ENCODE measurements at regions not wholly inside any gene's neighbourhood (a gene's known extent, or its start where the extent isn't known, plus 50 kb on each side); places are given as distances from the start of the nearest gene placed in this dataset.

DNA sequence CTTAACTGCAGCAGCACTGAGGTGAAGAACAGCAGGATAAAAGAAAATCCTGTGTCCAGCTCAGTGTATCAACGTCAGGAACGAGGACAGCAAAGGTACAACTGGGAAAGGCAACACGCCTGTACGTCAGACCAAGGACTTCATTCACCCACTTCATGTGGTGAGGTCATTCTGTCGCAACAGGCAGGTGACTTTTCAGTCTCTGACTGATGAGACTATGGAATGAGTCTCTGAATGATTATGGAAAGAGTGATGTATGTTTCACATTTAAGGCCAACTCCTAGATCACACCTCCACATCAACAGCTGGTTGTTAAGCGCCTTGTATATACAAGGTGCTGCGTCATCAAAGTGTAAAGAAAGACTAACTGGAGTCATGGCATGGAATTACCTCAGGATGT is 297.6 kb upstream of the SP8 start:
- DNase-seq, result no peak

GRCh38 chr7:21086688-21087087 is 300.0 kb upstream of the SP8 start:
- DNase-seq, result no peak

DNA sequence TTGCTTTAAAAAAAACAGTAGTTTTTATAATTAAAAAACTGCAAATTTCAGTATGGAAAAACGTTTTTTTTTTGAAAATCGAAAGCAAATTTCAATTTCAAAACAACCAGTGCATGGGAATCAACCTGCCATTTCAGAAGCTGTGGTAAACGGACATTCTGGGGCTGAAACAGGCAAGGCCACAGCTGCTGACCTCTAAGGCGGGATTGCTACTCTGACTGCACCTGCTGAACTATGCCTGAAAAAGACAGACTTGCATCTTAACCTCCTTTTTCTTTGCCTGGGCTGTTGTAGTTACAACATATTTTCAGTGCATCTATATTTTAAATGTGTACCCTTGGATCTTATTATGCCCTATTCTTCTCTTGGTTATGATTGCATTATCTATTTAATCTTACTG is 303.0 kb upstream of the SP8 start:
- DNase-seq, result no peak

- no peak for DNase-seq
These were observed 306.3 kb upstream of the SP8 start for GRCh38 chr7:21092766-21093702.

DNA sequence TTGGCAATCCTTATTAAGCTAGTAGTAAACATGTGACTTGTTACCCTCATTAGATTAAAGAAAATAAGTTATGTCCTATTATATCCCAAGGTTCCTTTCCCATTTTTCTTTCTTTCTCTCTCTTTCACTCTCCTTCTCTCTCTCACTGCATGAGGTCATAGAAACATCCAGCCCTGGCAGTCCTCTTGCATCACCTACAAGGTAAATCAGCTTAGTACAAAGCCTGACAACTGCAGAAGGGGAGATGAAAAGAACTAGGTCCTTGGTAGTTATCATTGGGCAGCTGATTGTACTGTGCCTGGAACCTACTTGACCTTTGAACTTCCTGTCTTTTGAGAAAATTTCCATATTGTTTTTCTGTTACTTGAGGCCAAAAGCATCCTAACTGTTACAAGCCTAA is 307.9 kb upstream of the SP8 start:
- DNase-seq, result no peak

DNA sequence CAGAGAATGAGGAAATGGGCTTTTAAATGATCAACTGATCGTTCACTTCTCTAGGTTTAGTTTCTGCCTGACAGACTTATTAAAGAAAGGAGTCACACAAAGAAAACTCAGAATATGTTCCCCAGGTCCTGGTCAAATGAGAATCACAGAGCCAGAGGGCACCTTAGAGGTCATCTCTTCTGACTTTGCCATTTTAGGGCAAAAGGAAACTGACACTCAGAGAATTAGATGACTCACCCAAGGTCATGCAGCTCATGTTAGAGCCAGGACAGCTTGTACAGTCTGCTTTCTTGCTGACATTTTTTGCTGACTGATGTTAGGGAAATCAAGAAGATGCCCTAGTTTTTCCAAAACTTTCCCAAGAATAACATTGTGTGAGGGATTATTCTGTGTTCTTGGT is 312.7 kb upstream of the SP8 start:
- no peak for DNase-seq

- no peak for DNase-seq
These were observed 313.3 kb upstream of the SP8 start for GRCh38 chr7:21099955-21100354.

DNA sequence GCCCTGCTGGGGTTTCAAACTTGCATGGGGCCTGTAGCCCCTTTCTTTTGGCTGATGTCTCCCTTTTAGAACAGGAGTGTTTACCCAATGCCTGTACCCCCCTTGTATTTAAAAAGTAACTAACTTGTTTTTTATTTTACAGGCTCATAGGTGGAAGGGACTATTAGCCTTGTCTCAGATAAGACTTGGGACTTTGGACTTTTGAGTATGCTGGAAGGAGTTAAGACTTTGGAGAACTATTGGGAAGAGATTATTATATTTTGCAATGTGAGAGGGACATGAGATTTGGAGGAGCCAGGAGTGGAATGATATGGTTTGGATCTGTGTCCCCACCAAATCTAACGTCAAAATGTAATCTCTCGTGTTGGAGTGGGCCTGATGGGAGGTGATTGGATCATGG is 314.9 kb upstream of the SP8 start:
- no peak for DNase-seq

DNA sequence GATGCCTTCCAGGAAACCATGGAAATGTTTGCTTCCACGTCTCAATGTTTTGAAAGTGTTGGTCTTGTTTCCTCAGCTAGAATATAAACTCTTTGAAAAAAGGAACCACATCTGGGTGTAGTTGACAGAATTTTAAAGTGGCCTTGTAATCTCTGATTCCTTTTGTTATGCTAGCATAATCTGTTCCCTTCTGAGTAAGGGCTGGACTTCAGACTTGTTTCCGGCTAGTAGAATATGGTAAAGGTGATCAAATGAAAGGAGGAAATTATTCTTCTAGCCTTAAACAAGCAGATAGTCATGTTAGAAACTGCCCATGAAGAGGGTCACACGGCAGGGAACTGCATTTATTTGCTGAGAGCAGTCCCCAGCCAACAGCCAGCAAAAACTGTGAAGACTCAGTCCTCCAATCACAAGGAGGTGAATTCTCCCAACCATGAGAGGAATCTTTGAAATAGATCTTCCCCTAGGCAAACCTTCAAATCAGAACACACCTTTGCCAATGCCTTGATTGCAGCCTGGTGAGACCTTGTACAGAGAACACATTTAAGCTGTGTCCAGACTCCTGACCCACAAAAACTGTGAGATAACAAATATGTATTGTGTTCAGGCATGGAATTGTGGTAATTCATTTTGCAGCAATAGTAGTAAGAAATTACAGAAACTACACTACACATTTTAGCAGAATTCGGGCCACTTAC is 316.9 kb upstream of the SP8 start:
- DNase-seq, result no peak

DNA sequence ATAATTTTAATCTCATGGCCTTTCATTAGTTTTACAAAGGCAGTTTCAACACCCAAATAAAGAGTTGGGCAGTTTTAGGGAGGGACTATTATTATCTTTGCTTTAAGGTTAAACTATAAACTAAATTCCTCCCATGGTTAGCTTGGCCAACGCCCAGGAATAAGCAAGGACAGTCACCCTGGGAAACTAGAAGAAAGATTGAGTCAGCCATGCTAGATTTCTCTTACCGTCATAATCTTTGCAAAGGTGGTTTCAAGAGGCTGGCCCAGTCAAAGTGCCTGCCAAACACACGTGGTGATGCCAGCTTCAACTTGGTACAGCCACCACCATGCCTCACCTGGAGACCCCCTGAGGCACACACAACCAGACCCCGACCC is 317.4 kb upstream of the SP8 start:
- DNase-seq, result no peak

GRCh38 chr7:21106296-21106732 is 319.6 kb upstream of the SP8 start:
- no peak for DNase-seq

GRCh38 chr7:21107101-21107500 is 320.4 kb upstream of the SP8 start:
- no peak for DNase-seq

GRCh38 chr7:21108182-21108581 is 319.7 kb upstream of the SP4 start:
- peak in 3 of 56 donors; percentile 3 to 6 (median 4) for DNase-seq

- DNase-seq, result no peak
These were observed 314.1 kb upstream of the SP4 start for GRCh38 chr7:21113609-21114415.

DNA sequence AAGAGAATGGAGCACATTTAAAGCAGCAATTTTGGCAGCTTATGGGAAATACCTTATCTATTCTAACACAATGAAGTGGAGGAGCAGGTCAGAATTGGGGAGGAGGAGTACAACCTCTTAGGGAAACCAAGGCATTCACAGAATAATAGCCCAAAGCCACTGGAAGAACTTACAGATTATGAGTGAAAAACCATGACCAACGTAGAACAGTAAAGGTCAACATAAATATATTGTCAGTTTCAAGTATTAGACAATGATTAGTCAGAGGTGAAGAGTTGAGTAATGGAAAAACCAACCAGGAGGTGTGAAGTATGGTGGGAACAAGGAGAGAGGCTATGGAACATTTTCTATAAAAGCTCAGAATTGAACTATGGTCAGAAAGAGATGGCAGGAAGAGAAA is 304.3 kb upstream of the SP4 start:
- DNase-seq, result no peak

DNA sequence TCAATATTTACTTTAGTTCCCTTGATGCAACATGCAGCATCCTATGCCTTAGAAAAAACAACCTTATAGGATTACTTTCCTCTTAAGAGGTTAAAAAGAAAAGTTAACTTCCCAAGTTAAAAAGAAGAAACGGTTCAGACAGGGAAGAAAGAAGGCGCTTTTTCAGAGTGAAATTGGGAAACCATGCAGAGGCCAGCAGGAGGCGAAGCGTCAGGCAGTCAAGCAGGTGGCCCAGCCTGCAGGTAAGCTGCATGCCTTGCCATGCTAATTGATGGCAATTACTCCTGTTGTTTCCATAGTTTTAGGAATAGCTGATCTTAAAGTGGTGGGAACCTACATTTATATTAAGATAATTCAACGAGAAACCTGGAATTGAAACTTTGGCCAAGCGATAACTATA is 302.6 kb upstream of the SP4 start:
- DNase-seq, result no peak

- no peak for DNase-seq
These were observed 299.6 kb upstream of the SP4 start for GRCh38 chr7:21128062-21128817.

DNA sequence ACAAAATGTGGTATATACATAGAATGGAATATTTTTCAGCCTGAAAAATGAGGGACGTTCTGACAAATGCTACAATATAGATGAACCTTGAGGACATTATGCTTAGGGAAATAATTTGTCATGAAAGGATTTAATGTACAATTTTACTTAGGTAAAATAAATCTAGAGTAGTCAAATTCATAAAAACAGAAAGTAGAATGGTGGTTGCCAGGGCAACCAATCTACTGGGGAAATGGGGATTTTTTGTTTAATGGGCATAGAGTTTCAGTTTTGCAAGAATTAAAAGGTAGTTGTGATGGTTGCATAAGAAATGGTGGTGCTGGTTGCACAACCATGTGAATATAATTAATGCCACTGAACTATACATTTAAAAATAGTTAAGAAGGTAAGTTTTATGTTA is 296.0 kb upstream of the SP4 start:
- no peak for DNase-seq

DNA sequence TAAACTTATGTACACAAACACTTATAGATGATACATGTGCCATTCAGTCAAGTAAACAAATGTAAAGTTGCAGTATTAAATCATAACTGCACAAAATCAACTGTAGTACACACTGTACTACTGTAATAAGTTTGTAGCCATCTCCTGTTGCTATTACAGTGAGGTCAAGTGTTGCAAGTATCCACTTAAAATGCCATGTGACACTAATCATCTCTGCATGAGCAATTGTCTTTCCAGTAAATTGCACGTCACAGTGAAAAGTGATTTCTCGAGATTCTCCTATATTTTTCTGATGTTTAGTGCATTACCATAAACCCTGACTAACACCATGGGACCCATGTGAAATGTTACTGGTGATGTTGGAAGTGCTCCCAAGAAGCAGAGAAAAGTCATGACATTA is 293.3 kb upstream of the SP4 start:
- DNase-seq, result no peak

DNA sequence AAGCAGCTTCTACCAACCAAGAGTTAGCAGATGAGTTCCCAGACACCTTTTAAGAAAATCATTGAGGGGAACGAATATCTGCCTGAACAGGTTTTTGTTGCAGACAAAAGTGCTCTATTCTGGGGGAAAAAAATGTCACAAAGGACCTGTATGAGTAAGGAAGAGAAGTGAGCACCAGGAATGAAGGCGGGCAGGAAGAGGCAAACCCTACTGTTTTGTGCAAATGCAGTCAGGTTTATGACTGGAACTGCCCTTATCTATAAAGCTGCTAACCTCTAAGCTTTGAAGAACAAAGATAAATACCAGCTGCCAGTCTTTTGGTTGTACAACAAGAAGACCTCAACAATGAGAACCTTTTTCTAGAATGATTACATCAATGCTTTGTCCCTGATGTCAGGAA is 292.4 kb upstream of the SP4 start:
- no peak for DNase-seq

DNA sequence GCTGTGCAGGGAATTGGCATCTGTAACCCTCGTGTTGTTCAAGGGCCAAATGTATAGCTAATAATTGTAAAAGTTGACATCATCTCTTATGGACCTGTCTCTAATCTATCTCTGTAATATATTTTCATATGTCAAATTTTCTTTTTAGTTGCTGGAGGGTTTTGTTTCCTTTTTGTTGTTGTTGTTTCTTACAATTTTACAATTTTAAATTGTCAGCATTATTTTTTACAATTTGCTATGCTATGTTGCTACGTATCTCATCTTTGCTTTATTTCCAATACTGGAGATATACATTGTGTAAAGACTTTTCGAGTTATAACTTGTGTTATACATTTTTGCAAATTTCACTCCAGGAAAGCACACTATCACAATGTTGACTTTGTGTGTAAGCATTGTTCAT is 290.2 kb upstream of the SP4 start:
- DNase-seq, result no peak
